ENCODE measurements at regions not wholly inside any gene's neighbourhood (a gene's known extent, or its start where the extent isn't known, plus 50 kb on each side); places are given as distances from the start of the nearest gene placed in this dataset.

DNA sequence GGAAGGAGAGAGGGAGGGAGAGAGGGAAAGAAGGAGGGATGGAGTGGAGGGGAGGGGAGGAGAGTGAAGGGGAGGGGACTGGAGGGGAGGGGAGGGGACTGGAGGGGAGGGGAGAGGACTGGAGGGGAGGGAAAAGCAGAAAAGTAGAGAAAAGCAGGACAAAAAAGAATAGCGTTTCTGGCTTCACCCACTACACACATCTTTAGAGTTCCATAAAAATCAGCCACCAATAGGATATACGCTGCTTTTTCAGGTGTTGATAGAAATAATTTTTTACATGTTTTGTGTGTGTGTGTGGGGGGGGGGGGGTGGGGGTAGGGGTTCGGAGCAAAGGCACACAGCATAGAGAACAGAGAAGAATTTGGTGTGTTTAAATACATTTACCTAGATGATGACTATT, 1259.1 kb downstream of the EPHA7 start:
- no peak for TF ChIP-seq POLR2AphosphoS5 (IDR thresholded peaks at IDR 0.05; ENCODE audit: low read depth, low read length)
- no peak for TF ChIP-seq POLR2A (IDR thresholded peaks at IDR 0.05; ENCODE audit: low read depth, low read length)
